ENCODE measurements at regions not wholly inside any gene's neighbourhood (a gene's known extent, or its start where the extent isn't known, plus 50 kb on each side); places are given as distances from the start of the nearest gene placed in this dataset.

GRCh38 chr14:58823312-58823711 lies 185.6 kb downstream of the DACT1 start:
- TF ChIP-seq, protein P1, sequence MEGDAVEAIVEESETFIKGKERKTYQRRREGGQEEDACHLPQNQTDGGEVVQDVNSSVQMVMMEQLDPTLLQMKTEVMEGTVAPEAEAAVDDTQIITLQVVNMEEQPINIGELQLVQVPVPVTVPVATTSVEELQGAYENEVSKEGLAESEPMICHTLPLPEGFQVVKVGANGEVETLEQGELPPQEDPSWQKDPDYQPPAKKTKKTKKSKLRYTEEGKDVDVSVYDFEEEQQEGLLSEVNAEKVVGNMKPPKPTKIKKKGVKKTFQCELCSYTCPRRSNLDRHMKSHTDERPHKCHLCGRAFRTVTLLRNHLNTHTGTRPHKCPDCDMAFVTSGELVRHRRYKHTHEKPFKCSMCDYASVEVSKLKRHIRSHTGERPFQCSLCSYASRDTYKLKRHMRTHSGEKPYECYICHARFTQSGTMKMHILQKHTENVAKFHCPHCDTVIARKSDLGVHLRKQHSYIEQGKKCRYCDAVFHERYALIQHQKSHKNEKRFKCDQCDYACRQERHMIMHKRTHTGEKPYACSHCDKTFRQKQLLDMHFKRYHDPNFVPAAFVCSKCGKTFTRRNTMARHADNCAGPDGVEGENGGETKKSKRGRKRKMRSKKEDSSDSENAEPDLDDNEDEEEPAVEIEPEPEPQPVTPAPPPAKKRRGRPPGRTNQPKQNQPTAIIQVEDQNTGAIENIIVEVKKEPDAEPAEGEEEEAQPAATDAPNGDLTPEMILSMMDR (conservative IDR thresholded peaks at IDR 0.05): no peak
- no peak for TF ChIP-seq EZH2 (IDR thresholded peaks at IDR 0.05; ENCODE audit: low read depth)
